ENCODE measurements at regions not wholly inside any gene's neighbourhood (a gene's known extent, or its start where the extent isn't known, plus 50 kb on each side); places are given as distances from the start of the nearest gene placed in this dataset.

DNA sequence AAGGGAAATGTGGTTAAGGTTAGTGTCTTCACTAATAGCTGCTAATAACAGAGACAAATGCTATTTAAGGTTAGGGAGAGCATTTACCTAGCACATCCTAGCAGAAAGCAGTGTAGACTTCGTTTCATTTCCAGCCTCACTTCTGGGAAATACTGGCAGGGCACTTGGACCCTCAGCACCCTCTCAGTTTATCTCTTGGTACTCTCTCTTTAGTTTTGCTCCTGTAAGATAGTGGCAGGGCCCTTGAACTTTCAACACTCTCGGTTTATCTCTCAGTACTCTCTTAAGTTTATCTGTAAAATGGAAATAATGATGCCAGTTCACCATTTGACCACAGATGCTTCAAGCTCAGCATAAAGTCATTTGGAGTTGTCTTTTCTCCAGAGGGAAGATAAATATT, 118.4 kb downstream of the MBL2 start:
- TF ChIP-seq POLR2A (IDR thresholded peaks at IDR 0.05): no peak
- TF ChIP-seq, protein P1, sequence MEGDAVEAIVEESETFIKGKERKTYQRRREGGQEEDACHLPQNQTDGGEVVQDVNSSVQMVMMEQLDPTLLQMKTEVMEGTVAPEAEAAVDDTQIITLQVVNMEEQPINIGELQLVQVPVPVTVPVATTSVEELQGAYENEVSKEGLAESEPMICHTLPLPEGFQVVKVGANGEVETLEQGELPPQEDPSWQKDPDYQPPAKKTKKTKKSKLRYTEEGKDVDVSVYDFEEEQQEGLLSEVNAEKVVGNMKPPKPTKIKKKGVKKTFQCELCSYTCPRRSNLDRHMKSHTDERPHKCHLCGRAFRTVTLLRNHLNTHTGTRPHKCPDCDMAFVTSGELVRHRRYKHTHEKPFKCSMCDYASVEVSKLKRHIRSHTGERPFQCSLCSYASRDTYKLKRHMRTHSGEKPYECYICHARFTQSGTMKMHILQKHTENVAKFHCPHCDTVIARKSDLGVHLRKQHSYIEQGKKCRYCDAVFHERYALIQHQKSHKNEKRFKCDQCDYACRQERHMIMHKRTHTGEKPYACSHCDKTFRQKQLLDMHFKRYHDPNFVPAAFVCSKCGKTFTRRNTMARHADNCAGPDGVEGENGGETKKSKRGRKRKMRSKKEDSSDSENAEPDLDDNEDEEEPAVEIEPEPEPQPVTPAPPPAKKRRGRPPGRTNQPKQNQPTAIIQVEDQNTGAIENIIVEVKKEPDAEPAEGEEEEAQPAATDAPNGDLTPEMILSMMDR (IDR thresholded peaks at IDR 0.05): no peak
- TF ChIP-seq POLR2AphosphoS5 (IDR thresholded peaks at IDR 0.05; ENCODE audit: insufficient read depth in 1 of 2, low read depth in 1 of 2): no peak

Data from vagina (tissue), 2 donors.